ENCODE measurements at regions not wholly inside any gene's neighbourhood (a gene's known extent, or its start where the extent isn't known, plus 50 kb on each side); places are given as distances from the start of the nearest gene placed in this dataset.
"Not testable (repeated sequence)": the region's sequence is repeated elsewhere in the genome, so short reads cannot be mapped to it uniquely, and the experiment has no call there.

GRCh38 chr3:59230379-59230778, 180.6 kb upstream of the CFAP20DC start:
- not testable (repeated sequence) for DNase-seq (ENCODE audit: low read depth, low spot score)

DNA sequence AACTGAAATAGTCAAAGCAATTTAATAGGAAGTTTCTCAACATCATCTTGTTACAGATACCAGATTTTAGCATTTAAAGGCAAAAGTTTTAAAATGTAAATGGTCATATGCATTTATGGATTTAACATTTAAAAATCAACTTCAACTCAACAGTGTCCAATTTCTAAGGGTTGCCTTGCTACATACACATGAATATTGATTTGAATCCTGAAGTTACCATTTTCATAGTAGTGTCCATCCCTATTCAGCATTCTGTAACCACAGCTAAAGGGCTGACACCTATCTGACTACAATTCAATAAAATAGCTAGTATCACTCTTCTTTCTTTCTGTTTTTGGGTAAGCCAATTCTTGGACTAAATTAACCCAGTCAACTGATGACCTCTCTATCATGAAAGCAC, 164.0 kb upstream of the CFAP20DC start:
- no peak for DNase-seq (ENCODE audit: low read depth, low spot score)

DNA sequence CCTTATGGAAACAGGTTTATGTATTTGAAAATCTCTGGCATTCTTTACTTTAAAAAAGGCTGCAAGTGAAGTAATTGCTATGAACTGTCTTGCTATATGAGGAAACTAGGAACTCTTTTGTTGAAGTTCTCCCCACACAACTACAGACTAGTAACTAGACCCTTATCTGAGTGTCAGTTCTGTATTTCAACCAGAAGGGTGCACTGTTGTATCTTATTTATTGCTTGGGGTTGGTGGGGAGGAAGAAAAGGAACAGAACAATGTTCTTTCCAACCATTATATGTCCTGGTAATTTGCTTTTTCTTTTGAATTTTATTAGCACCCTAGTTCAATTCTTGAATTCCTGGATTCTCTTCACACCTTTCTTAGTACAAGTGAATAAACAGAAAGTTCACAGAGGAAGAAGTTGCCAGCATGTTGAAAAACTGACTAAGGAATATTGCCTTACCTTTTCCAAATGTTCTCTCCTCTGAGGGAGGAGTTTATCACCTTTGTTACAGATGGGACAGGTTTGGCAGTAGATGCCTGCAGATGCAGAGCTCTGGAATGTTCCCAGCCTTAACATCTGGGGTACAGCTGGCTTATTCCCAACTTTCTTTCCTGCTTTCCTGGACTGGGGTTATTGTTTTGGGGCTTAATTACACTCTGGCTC, 162.4 kb upstream of the CFAP20DC start:
- DNase-seq (ENCODE audit: low read depth, low spot score), result no peak

GRCh38 chr3:59210260-59210659, 160.4 kb upstream of the CFAP20DC start:
- DNase-seq (ENCODE audit: low read depth, low spot score), result no peak

- DNase-seq (ENCODE audit: low read depth, low spot score), result no peak
These were observed 142.6 kb upstream of the CFAP20DC start for GRCh38 chr3:59192473-59192872.

DNA sequence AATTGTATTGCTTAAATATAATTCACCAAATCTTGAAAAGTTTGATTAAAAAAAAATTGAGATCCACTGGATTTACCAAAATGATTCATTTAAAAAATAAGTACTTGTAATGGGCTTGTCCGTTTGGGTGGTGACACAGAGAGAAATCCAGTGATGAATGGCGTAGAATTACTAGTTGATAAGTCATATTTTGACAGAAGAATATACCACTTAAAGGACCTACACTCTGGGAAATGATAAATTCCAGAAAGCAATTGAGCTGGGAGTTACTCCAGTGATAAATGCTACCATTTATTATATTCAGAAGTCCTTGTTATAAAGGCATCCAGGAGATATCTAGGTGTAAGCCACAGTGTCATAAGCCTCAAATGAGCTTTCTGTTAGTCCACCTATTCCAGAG, 141.8 kb upstream of the CFAP20DC start:
- DNase-seq (ENCODE audit: low read depth, low spot score), result no peak

DNA sequence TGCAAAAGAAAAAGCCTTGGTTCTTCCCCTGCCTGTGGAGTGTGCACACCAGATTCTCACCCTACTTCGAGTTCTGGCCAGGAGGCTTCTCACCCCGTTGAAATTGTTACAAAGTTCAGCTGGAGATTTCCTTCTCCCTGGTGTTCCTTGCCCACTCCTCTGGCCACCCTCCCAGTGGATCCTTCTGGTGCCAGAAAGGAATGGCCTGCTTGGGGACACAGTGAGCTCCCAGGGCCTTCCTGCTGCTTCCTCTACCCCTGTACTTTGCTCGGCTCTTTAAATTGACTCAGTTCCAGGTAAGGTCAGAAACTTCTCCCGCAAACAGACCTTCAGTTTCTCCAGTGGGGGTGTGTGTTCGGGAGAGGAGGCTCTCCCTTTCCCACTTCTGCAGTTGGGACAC, 140.1 kb upstream of the CFAP20DC start:
- DNase-seq (ENCODE audit: low read depth, low spot score), result no peak

DNA sequence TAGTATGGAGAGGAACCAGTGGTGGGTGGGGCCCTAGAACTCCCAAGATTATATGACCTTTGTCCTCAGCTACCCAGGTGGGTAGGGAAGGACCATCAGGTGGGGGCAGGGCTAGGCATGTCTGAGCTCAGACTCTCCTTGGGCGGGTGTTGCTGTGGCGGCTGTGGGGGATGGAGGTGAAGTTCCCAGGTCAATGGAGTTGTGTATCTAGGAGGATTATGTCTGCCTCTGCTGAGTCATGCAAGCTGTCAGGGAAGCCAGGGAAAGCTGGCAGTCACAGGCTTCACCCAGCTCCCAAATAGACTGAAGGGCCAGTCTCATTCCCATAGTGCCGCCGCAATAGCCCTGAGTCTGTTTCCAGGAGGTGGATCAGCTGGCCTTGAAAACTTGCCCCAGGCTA, 139.7 kb upstream of the CFAP20DC start:
- DNase-seq (ENCODE audit: low read depth, low spot score), result no peak

- DNase-seq (ENCODE audit: low read depth, low spot score), result no peak
These were observed 136.9 kb upstream of the CFAP20DC start for GRCh38 chr3:59186725-59187124.

DNA sequence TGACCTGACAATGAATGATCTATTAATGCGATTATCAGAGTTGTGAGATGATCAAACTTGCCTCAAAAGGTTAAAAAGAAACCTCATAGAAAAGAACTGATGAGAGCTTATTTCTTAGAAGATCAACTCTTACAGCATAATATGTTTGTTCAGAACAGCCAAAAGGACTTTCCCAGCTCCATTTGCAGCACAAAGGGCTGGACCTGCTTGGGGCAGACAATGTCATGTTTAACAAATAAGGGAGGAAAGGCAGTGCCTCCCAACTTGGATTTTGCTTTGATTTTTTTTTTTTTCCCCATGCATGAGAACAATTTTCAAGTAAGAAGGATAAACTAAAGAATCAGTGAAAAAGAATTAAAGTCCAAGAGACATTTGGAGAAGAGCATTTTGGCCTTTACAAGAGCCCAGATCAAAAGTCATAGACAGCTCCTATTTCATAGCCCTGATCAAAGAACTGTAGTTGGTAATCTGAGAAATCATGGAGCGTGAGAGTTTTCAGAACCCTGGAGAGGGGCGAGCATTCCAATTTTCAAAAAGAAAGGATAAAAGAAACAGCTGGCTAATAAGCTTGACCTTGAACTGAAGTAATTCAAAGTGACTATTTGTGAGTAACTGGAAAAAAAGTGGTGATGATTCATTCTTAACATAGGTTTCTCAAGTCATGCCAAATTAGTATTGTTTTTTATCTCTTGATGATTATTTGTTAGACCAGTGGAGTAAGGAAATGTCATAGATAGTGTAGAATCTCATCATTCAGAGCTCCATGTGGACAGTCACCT, 136.0 kb upstream of the CFAP20DC start:
- DNase-seq (ENCODE audit: low read depth, low spot score), result no peak

DNA sequence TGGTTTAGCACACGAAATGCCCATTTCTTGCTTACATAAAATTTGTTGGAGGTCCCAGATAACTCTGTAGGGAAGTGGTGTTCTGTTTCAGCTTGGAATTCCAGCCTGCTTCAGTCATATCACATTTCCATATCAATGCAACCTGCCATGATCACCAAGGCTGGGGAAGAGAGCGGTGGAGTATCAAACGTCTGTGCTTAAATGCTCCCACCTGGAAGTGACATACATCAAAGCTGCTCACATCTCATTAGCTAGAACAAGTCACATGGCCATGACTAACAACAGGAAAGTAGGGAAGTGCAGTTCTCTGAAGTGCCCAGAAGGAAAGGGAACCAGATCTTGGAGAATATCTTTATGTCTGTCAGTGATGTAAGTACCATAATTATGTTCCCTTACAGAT, 130.2 kb upstream of the CFAP20DC start:
- DNase-seq (ENCODE audit: low read depth, low spot score), result no peak

GRCh38 chr3:59178698-59179097, 128.9 kb upstream of the CFAP20DC start:
- DNase-seq (ENCODE audit: low read depth, low spot score), result no peak

DNA sequence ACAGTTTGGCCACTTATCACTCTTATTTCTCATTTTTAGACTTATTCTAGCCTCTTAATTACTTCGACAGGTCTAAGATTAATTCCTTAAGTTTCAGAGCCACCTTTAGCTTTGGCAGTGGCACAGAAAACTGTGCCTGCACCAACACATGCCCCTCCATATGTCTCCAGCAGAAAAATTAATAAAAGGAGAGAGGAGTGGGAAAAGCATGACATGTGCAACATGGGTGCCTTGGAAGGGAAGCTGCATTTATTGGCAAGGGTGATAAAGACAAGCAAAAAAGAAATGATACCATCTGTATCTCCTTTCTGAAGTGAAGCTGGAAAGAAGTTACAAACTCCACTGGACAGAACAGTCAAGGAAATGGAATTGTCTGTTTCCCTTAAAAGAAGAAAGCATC, 121.7 kb upstream of the CFAP20DC start:
- no peak for DNase-seq (ENCODE audit: low read depth, low spot score)

- DNase-seq (ENCODE audit: low read depth, low spot score), result not testable (repeated sequence)
These were observed 120.3 kb upstream of the CFAP20DC start for GRCh38 chr3:59170166-59170565.

DNA sequence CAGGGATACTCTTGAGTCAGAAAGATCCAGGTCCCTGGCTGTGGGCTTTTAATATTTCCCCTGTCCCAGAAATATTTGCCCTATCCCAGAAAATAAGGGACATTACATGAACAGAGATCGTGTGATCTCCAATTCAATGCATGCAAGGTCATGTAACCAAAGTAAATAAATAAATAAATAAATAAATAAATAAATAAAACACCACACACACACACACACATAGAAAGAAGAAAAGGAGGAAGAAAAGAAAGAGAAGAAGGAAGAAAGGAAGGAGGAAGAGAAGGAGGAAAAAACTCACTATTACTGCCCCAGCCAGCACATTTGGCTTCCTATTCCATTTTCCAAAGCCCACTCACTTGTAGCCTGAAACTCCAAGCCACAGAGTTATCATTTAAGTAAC, 117.9 kb upstream of the CFAP20DC start:
- DNase-seq (ENCODE audit: low read depth, low spot score), result no peak

- no peak for DNase-seq (ENCODE audit: low read depth, low spot score)
These were observed 114.1 kb upstream of the CFAP20DC start for GRCh38 chr3:59163953-59164352.

DNA sequence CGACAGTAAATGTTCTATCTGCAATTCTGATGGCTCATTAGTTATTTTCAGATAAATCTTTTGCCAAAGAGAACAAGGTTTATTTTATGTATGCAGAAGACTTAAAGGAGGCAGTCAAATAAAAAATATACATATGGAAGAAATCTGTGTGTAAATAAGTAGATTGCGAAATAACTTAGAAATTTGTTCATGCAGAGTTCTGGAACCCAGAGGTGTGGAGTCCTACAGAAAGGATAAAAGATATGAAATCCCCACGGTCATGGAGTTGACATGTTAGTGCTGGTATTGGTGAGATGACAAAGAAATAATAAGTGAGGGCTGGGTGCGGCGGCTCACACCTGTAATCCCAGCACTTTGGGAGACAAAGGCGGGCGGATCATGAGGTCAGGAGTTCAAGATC, 111.2 kb upstream of the CFAP20DC start:
- no peak for DNase-seq (ENCODE audit: low read depth, low spot score)

- no peak for DNase-seq (ENCODE audit: low read depth, low spot score)
These were observed 110.4 kb upstream of the CFAP20DC start for GRCh38 chr3:59160133-59160746.

DNA sequence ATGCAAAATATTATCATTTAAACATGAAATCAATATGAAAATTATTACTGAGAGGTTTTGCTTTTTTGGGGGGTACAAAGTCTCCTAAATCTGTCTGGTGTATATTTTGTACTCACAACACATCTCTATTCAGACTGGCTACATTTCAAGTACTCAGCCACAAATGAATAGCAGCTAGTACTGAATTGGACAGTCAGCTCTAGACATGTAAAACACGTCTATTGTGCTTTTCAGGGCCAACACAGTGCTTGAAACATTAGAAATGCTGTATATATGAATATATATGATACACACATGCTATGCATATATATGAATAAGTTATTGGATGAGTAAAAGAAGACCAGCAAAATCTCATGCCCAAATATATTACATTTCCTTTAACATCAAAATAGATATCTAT, 103.8 kb upstream of the CFAP20DC start:
- no peak for DNase-seq (ENCODE audit: low read depth, low spot score)

DNA sequence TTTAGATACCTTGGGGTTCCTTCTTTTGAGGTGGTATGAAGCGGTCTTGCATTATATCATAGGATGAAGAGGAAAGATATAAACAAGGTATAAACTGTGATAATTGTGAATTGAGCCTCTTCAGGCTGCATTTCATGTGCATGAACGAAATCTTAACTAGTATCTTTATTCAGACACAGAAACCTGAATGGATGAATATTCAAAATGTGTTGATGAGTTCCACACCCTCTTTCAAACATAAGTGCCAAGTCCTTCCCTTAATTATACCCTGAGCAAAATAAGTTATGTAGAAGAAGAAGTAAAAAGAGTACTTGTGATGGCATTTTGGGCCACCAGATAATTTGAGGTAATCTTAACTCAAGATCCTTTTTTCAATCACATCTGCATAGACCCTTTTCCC, 103.1 kb upstream of the CFAP20DC start:
- DNase-seq (ENCODE audit: low read depth, low spot score), result no peak

GRCh38 chr3:59150039-59150438, 100.2 kb upstream of the CFAP20DC start:
- no peak for DNase-seq (ENCODE audit: low read depth, low spot score)

DNA sequence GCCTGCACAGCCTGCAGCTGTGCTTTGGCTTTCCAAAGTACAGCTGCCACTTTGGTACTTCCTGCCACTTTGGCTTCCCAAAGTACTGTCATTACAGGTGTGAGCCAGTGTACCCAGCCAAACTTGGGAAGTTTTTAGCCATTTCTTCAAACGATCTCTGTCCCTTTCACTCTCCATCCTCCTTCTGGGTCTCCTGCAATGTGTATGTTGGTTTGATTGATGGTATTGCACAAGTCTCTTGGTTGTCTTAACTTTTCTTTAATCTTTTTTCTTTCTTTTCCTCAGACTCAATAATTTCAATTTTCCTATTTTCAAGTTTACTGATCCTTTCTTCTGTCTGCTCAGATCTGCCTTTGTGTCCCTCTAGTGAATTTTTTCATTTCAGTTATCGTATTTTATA, 99.3 kb upstream of the CFAP20DC start:
- no peak for DNase-seq (ENCODE audit: low read depth, low spot score)

- no peak for DNase-seq (ENCODE audit: low read depth, low spot score)
These were observed 93.6 kb upstream of the CFAP20DC start for GRCh38 chr3:59143447-59143846.
